GM21529 (cell line): ENCODE measurements at regions not wholly inside any gene's neighbourhood (a gene's known extent, or its start where the extent isn't known, plus 50 kb on each side); places are given as distances from the start of the nearest gene placed in this dataset.

Experiments used
- ATAC-seq: cut with Tn5 transposase; IDR thresholded peaks from one replicate; pipeline ENCODE4 v1.9.1; 2021; ENCODE audit not compliant: unreplicated experiment

GRCh38 chr16:72424757-72425156 is 252.8 kb upstream of the PMFBP1 start:
- no peak for ATAC-seq

DNA sequence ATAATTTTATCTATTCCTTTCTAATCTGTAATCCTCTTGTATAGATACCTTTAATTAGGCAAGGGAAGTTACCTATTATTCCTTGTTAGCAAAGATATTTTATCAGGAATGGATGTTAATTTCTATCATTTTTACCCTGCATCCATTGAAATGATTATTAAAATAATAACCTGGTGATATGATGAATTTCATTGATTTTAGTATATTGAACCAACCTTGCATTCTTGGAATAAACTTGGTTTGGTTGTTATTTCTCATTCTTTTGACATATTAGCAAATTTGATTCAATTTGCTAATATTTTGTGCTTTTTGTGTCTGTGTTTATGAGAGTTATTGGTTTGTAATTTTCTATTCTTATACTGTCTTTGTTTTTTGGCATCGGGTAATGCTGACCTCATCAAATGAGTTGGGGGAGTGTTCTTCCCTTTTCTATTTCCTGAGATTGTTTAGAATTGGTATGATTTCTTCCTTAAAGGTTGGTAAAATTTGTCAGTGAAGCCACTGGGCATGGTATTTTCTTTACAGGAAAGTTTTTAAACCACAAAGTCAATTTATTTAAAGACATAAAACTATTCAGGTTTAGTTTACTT is 250.4 kb upstream of the PMFBP1 start:
- ATAC-seq: no peak

- ATAC-seq: no peak
These were observed 247.7 kb upstream of the PMFBP1 start for GRCh38 chr16:72419638-72420037.

- no peak for ATAC-seq
These were observed 243.4 kb upstream of the PMFBP1 start for GRCh38 chr16:72415379-72415778.

- ATAC-seq: no peak
These were observed 238.5 kb upstream of the PMFBP1 start for GRCh38 chr16:72410492-72410891.

DNA sequence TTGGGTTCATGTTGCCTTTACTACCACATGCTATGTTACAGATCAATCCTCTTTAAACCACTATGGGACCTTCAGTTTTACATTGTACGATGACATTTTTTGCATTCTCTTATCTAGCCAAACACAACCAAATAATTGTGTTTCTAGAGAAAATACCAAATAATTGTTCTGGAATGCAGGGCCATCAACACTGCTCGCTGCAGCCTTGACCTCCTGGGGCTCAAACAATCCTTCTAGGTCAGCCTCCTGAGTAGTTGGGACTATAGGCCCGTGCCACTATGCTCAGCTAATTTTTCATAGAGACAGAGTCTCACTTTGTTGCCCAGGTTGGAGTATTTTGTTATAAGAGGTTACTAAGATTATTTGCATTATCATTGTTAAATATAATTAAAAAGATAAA is 237.5 kb upstream of the PMFBP1 start:
- ATAC-seq: no peak

DNA sequence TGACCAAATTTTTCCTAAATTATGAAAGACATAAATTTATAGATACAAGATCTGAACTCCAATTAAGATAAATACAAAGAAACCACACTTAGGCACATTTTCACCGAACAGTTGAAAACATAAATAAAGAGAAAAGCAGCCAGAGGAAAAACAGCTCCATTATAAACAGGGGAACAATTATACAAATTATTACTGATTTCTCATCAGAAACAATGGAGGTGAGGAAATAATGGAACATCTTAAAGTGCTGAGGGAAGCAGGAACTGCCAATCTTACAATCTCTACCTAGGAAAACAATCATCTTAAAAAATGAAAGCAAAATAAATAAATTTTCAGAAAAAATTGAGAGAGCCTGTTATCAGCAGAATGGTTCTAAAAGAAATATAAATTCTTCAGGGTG is 234.4 kb upstream of the PMFBP1 start:
- ATAC-seq: no peak

GRCh38 chr16:72404299-72404698 is 232.3 kb upstream of the PMFBP1 start:
- no peak for ATAC-seq

DNA sequence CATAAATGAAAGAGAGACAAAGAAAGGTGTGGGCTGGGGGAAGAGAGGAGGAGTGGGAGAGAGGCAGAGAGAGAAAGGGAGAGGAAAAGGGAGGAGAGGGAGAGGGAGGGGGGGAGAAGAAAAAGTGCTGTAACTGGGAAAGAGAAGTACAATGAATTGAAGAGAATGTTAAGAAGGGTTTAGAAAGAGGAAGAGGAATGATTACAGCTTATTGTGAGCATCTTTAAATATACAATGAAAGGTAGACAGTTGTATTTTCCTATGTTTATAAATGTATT is 229.1 kb upstream of the PMFBP1 start:
- no peak for ATAC-seq

DNA sequence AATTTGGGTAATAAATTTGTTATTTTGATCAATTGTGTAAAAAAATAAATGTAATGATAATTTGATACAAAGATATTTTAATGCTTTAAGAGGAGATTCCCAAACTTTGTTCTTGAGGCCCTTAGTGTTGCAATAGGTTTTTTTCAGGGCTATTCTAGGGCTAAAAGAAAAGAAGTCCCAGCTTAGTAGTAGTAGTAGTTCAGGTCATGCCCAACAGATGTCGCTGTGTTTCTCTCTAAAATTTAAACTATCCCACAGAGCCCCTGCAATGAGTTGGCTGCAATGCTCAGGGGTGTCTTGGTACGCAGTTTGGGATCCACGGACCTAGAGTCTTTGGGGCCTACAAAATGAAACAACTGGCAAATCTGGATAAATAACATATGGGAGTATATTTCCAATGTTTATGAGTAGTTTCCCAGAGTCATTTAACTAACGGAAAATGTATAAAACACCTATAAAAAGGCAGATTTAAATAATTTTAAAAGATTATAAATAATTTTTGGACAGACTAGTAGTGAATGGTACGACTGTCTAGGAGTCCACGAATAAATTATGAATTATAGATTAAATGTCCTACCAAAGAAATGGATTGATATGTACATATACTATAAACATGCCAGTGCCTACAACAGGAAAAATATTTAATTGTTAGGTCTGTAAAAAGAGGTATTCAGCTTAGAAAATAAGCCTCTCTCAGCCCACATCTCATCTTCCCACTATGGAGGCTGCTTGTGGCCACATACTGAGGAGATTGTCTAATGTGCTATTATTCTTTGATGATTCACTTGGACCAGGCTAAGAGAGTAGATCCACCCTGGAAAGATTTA is 228.5 kb upstream of the PMFBP1 start:
- no peak for ATAC-seq

GRCh38 chr16:72399811-72400210 is 227.9 kb upstream of the PMFBP1 start:
- ATAC-seq: no peak

DNA sequence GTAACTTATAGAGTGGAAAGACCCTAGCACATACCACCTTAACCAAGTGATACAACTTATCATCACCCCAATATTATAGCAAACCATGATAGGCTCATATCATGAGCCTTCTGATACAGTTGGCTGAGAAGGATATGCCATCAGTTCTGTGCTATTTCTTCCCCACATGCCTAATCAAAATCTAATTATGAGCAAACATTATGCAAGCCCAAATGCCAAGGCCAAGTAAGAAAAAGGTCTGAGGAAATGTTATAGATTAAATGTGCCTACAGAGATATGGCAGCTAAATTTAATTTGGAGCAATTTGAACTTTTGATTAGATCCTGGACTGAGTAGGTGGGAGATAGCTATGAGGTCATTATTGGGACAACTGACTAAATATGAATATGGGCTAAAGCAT is 225.9 kb upstream of the PMFBP1 start:
- ATAC-seq: no peak

GRCh38 chr16:72394526-72394925 is 222.6 kb upstream of the PMFBP1 start:
- no peak for ATAC-seq

DNA sequence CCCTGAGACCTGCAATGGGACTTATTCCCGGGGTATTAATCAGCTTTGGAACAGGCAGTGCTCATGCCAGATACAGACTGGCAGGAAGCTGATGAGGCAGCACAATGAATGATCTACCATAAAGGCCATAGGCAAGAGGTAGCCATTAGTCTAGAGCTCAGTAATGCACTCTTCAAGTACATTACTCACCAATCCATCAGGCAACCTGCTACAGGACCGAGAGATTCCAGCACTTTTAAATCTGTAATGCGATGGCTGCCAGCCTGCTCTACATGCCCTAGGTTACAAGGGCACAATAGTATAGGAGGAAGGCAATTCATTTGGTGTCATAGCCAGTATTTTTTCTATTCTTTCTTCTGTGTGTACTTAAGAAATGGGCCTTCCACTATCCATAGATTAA is 217.8 kb upstream of the PMFBP1 start:
- ATAC-seq: no peak

- no peak for ATAC-seq
These were observed 216.1 kb upstream of the PMFBP1 start for GRCh38 chr16:72388007-72388406.

GRCh38 chr16:72384651-72385050 is 212.7 kb upstream of the PMFBP1 start:
- ATAC-seq: no peak

DNA sequence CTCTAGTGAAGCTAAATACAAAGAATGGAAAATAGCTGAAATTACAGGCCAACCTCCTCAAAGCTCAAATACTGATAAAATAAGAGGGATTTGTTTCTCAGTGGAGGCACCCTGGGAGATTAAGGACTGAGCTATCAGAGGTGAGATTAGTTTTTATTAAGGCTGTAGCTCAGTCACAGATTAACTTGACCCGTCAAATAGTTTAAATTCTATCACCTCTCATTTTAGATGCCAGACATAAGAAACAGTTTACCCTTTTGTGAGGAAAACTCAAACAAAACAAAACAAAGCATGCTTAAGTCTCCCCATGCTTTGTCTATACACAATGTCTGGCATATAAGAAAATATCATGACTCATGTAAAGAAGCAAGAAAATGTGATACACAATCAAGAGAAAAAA is 208.3 kb upstream of the PMFBP1 start:
- ATAC-seq: no peak

- no peak for ATAC-seq
These were observed 201.2 kb upstream of the PMFBP1 start for GRCh38 chr16:72373201-72373600.

- ATAC-seq: no peak
These were observed 200.4 kb upstream of the PMFBP1 start for GRCh38 chr16:72372087-72373045.

DNA sequence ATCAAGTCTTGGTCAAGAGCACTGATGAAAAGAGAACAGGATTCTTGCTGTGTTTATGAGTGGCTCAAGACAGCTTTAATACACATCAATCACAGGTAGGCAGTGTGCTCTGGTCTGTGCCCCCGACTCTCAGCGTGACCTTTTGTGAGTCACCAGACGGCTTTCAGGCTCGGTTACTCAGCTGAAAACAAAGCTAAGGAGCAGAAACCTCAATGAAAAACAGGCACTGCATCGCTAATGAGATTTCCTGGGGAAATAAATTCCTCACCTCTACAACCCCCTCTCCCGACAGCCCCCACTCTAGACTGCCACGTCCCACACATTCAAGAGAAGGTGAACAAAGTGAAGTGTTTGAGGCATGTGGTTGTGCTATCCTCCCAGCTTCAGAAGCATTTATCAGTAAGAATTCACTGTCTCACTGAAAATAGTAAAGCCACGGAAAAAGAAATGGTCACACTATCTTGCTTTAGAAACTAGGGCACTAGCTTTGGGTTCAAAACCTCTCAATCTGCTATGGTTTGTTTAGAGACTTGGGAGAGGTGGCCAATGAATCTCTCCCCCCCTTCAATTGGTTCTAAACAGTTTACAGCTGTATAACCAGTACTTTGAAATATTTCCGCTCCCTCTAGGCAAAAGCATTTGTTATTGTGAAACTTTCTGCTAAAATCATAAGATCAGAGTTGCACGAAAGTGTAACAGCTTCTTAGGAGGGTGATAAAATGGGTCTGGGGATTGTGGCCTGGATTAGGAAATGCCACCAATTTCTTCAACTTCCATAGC is 199.5 kb upstream of the PMFBP1 start:
- ATAC-seq: no peak

DNA sequence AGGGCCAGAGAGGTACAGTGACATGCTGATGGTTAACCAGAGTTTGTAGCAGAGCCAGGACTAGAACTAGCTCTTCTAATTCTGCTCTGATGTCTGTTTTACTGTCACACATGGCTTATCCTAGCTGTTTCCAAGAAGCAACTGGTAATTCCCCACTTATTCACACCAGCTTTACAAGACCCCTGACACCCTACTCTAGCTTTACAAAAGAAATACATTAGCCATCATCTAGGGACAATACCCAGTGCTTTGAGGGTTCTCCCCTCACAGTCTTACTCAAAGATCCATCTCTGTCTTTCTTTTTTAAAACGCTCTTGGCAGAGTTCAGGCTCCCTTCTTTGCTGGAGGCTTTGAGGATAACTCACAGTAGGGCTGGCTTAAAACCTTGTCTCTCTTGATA is 197.3 kb upstream of the PMFBP1 start:
- no peak for ATAC-seq
